ENCODE measurements at regions not wholly inside any gene's neighbourhood (a gene's known extent, or its start where the extent isn't known, plus 50 kb on each side); places are given as distances from the start of the nearest gene placed in this dataset.

DNA sequence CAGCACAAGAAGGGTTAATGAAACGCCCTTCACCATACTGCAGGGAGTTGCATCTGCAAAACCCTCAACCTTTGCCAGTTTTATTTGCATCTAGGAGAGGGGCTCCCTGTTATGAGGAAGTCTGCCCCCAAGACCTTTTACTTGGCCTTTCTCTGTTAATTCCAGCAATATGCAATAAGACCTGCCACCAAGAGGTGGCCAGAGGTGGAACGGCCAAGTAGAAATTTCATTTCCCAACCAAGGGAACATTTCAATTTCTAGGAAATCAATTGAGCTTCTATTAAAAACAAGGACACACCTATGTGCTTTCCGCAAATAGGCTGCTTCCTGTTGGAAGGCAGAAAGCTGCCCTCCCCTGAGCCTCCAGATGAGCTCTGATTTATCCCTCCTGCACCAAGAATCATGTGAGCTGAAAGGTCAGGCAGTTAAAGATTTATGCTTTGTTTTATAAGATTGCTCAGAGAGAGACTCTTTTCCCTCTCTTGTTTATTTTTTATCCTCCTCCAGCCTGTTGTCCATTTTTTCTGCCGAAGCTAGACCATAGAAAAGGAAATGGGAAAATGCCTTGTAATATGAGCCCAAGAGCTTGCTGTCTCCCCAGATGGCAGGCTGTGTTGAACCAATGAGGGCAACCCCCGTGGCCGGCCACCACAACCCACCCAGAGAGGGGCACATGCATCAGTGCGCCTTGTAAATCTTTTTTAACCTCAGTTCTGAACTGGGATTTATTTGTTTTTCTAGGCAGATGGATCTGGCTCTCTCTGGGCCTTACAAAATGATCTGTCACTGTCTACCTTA is 572.8 kb downstream of the TLE1 start:
- TF ChIP-seq POLR2A (IDR thresholded peaks at IDR 0.05; ENCODE audit: extremely low read depth, insufficient read length) = no peak
- TF ChIP-seq, protein P1, sequence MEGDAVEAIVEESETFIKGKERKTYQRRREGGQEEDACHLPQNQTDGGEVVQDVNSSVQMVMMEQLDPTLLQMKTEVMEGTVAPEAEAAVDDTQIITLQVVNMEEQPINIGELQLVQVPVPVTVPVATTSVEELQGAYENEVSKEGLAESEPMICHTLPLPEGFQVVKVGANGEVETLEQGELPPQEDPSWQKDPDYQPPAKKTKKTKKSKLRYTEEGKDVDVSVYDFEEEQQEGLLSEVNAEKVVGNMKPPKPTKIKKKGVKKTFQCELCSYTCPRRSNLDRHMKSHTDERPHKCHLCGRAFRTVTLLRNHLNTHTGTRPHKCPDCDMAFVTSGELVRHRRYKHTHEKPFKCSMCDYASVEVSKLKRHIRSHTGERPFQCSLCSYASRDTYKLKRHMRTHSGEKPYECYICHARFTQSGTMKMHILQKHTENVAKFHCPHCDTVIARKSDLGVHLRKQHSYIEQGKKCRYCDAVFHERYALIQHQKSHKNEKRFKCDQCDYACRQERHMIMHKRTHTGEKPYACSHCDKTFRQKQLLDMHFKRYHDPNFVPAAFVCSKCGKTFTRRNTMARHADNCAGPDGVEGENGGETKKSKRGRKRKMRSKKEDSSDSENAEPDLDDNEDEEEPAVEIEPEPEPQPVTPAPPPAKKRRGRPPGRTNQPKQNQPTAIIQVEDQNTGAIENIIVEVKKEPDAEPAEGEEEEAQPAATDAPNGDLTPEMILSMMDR (IDR thresholded peaks at IDR 0.05; ENCODE audit: low read depth, low read length) = no peak
- TF ChIP-seq, protein P2, sequence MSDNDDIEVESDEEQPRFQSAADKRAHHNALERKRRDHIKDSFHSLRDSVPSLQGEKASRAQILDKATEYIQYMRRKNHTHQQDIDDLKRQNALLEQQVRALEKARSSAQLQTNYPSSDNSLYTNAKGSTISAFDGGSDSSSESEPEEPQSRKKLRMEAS (IDR thresholded peaks at IDR 0.05; ENCODE audit: low read depth, low read length) = no peak
- no peak for TF ChIP-seq MYC (IDR thresholded peaks at IDR 0.05; ENCODE audit: low read depth, low read length)
